ENCODE measurements at regions not wholly inside any gene's neighbourhood (a gene's known extent, or its start where the extent isn't known, plus 50 kb on each side); places are given as distances from the start of the nearest gene placed in this dataset.
"Not testable (repeated sequence)": the region's sequence is repeated elsewhere in the genome, so short reads cannot be mapped to it uniquely, and the experiment has no call there.

- Histone ChIP-seq H3K4me3 (no peak overlapping the region), H3K27ac (no peak overlapping the region), H3K27me3 (no peaks in the 10 kb centered on the region), H3K9me3 (no peaks in the 10 kb centered on the region), H3K36me3 (no peaks in the 10 kb centered on the region), H3K4me1 (no peaks in the 10 kb centered on the region)
- intact Hi-C loops (cut with DNase I; ENCODE audit: low total_unique reads), result no loop called here
- TF ChIP-seq CTCF (IDR thresholded peaks at IDR 0.05), result no peak
- no peak for TF ChIP-seq EP300 (IDR thresholded peaks at IDR 0.05)
- no peak for TF ChIP-seq POLR2AphosphoS5 (IDR thresholded peaks at IDR 0.05)
- no peak for TF ChIP-seq POLR2A (IDR thresholded peaks at IDR 0.05)
- no peak for DNase-seq
Measured at GRCh38 chr2:7557376-7557775, 640.2 kb downstream of the RNF144A start.

- WGBS, 5 donors, result 86 to 100% (median 95%) methylated on average over 1 of the region's 1 CpG
- Histone ChIP-seq H3K27me3 (no peaks in the 10 kb centered on the region), H3K9me3 (no peaks in the 10 kb centered on the region), H3K27ac (no peak overlapping the region), H3K4me1 (no peaks in the 10 kb centered on the region), H3K36me3 (no peaks in the 10 kb centered on the region), H3K4me3 (no peak overlapping the region)
- no peak for DNase-seq
- intact Hi-C loops (cut with DNase I; ENCODE audit: low total_unique reads), result no loop called here
- TF ChIP-seq POLR2AphosphoS5 (IDR thresholded peaks at IDR 0.05) (no peak), POLR2A (IDR thresholded peaks at IDR 0.05) (no peak), CTCF (IDR thresholded peaks at IDR 0.05) (no peak), EP300 (IDR thresholded peaks at IDR 0.05) (no peak)
Measured at GRCh38 chr2:7559791-7560190, 642.6 kb downstream of the RNF144A start.

GRCh38 chr2:7566382-7566881 lies 649.2 kb downstream of the RNF144A start:
- intact Hi-C loops (cut with DNase I; ENCODE audit: low total_unique reads), result no loop called here
- Histone ChIP-seq H3K36me3 (no peaks in the 10 kb centered on the region), H3K4me1 (no peaks in the 10 kb centered on the region), H3K27ac (no peak overlapping the region), H3K9me3 (no peaks in the 10 kb centered on the region), H3K4me3 (no peak overlapping the region), H3K27me3 (no peaks in the 10 kb centered on the region)
- no peak for DNase-seq
- 74 to 84% (median 77%) methylated on average over 6 of the region's 6 CpGs for WGBS, 5 donors
- TF ChIP-seq POLR2A (IDR thresholded peaks at IDR 0.05) (no peak), EP300 (IDR thresholded peaks at IDR 0.05) (no peak), POLR2AphosphoS5 (IDR thresholded peaks at IDR 0.05) (no peak), CTCF (IDR thresholded peaks at IDR 0.05) (no peak)

- 26 to 42% (median 40%) methylated on average over 2 of the region's 2 CpGs for WGBS, 5 donors
- H3K4me3 ChIP-seq; H3K27ac ChIP-seq; H3K36me3 ChIP-seq; DNase-seq; intact Hi-C loops (cut with DNase I; ENCODE audit: low total_unique reads); H3K9me3 ChIP-seq; H3K27me3 ChIP-seq; H3K4me1 ChIP-seq: not testable (repeated sequence)
Measured at GRCh38 chr2:7567116-7567515, 649.9 kb downstream of the RNF144A start.

- peak in 1 of 2 donors; percentile 55 for DNase-seq
- TF ChIP-seq CTCF (IDR thresholded peaks at IDR 0.05), result no peak
- TF ChIP-seq EP300 (IDR thresholded peaks at IDR 0.05), result no peak
- no peak for TF ChIP-seq POLR2A (IDR thresholded peaks at IDR 0.05)
- TF ChIP-seq POLR2AphosphoS5 (IDR thresholded peaks at IDR 0.05), result no peak
- H3K4me3 ChIP-seq, result no peak overlapping the region
- no peaks in the 10 kb centered on the region for H3K9me3 ChIP-seq
- H3K4me1 ChIP-seq, result no peaks in the 10 kb centered on the region
- WGBS, 5 donors, result 31 to 39% (median 36%) methylated on average over 3 to 4 of the region's 4 CpGs
- no peaks in the 10 kb centered on the region for H3K36me3 ChIP-seq
- no peak overlapping the region for H3K27ac ChIP-seq
- no peaks in the 10 kb centered on the region for H3K27me3 ChIP-seq
- intact Hi-C loops (cut with DNase I; ENCODE audit: low total_unique reads), result no loop called here
Measured at GRCh38 chr2:7567646-7568045, 650.4 kb downstream of the RNF144A start.
